Putamen (tissue), 1 donor: ENCODE measurements at regions not wholly inside any gene's neighbourhood (a gene's known extent, or its start where the extent isn't known, plus 50 kb on each side); places are given as distances from the start of the nearest gene placed in this dataset.
"Not testable (repeated sequence)": the region's sequence is repeated elsewhere in the genome, so short reads cannot be mapped to it uniquely, and the experiment has no call there.

Experiments used
- DNase-seq: peaks from one replicate; pipeline ENCODE4 v3.0.0-alpha.2; 2016; ENCODE audit warnings: low spot score

GRCh38 chr12:131418884-131419283 lies 292.0 kb upstream of the SFSWAP start:
- no peak for DNase-seq

GRCh38 chr12:131420867-131421447 lies 289.9 kb upstream of the SFSWAP start:
- DNase-seq: no peak

GRCh38 chr12:131421509-131422186 lies 289.2 kb upstream of the SFSWAP start:
- DNase-seq: no peak

- DNase-seq: no peak
Measured at GRCh38 chr12:131422187-131422520, 288.7 kb upstream of the SFSWAP start.

GRCh38 chr12:131422744-131423143 lies 288.1 kb upstream of the SFSWAP start:
- DNase-seq: no peak

- DNase-seq: no peak
Measured at GRCh38 chr12:131424270-131424669, 286.6 kb upstream of the SFSWAP start.

GRCh38 chr12:131425112-131426075 lies 285.5 kb upstream of the SFSWAP start:
- no peak for DNase-seq

GRCh38 chr12:131428091-131428685 lies 282.7 kb upstream of the SFSWAP start:
- DNase-seq: no peak

GRCh38 chr12:131429221-131429620 lies 281.7 kb upstream of the SFSWAP start:
- DNase-seq: not testable (repeated sequence)

GRCh38 chr12:131429697-131430096 lies 281.2 kb upstream of the SFSWAP start:
- DNase-seq: not testable (repeated sequence)

- no peak for DNase-seq
Measured at GRCh38 chr12:131430158-131430742, 280.6 kb upstream of the SFSWAP start.

GRCh38 chr12:131431126-131431655 lies 279.7 kb upstream of the SFSWAP start:
- not testable (repeated sequence) for DNase-seq

- no peak for DNase-seq
Measured at GRCh38 chr12:131432532-131433260, 278.2 kb upstream of the SFSWAP start.

- no peak for DNase-seq
Measured at GRCh38 chr12:131434208-131435125, 276.4 kb upstream of the SFSWAP start.

GRCh38 chr12:131436922-131437705 lies 273.8 kb upstream of the SFSWAP start:
- no peak for DNase-seq

GRCh38 chr12:131437706-131438492 lies 273.0 kb upstream of the SFSWAP start:
- DNase-seq: no peak

- not testable (repeated sequence) for DNase-seq
Measured at GRCh38 chr12:131438493-131438835, 272.4 kb upstream of the SFSWAP start.

- no peak for DNase-seq
Measured at GRCh38 chr12:131438881-131439280, 272.0 kb upstream of the SFSWAP start.
